ENCODE measurements at regions not wholly inside any gene's neighbourhood (a gene's known extent, or its start where the extent isn't known, plus 50 kb on each side); places are given as distances from the start of the nearest gene placed in this dataset.

- DNase-seq, result no peak
Measured at GRCh38 chr2:18762667-18763066, 173.3 kb upstream of the NT5C1B start.

DNA sequence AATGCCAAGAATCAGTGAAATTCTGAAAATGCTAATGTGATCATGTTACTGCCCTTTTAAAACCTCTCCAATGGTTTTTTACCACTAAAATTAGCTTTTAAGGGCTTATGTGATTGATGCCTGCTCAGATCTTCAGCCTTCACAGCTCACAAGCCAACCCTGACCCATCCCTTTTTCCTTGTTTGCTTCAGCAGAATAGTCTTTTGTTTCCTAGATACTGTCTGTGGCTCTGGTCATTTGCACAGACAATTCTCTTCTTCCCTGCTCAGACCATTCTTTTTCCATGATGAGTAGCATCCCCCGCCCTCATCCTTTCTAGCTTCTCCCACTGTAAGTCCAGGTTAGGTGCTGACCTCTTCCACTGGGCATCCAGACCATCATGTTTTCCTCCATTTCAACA lies 164.9 kb upstream of the NT5C1B start:
- no peak for DNase-seq

DNA sequence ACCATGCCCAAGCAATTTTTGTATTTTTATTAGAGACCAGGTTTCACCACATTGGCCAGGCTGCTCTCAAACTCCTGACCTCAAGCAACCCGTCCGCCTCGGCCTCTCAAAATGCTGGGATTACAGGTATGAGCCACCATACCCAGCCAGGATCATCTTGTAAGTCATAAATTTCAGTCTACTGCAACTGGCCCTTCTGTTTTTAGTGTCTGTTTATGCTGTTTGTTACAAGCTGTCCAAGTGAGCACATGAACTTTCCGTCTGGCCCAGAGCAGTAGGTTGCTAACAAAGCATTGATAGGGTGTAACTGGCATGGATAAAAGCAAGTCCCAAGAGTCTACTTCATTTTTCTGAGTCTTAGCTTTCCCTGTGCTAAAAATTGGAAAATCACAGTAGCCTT lies 164.4 kb upstream of the NT5C1B start:
- no peak for DNase-seq

- DNase-seq, result peak; percentile 37 to 46
Measured at GRCh38 chr2:18752667-18753422, 163.5 kb upstream of the NT5C1B start.

- DNase-seq, result no peak
Measured at GRCh38 chr2:18752022-18752493, 162.7 kb upstream of the NT5C1B start.

GRCh38 chr2:18750672-18751554 lies 161.5 kb upstream of the NT5C1B start:
- no peak for DNase-seq

DNA sequence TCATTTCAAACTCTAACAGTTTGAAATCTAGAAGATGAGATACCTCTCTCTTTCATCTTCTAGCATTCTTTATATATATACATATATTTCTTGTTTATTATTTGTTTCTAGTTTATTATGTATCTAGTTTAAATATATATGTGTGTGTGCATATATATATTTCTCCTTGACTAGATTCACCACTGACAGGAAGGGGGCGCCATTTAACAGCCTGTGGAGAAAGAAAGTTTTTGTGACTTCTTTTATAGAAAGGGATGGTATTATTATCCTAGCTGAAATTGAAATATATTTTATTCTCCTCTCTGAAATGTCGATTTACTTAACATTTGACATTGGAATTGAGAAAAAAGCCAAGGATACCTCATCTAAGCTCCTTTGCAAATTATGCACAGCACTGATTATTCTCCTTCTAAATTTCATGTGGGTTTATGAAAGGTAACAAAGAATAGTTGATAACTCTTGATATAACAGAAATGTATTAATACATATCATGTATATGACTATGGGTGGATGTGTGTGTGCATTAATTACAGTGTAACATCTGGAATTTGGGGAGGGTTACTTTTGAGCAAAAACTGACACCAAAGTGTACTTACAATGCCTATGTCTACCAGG lies 160.7 kb upstream of the NT5C1B start:
- DNase-seq, result peak; percentile 26 to 47

DNA sequence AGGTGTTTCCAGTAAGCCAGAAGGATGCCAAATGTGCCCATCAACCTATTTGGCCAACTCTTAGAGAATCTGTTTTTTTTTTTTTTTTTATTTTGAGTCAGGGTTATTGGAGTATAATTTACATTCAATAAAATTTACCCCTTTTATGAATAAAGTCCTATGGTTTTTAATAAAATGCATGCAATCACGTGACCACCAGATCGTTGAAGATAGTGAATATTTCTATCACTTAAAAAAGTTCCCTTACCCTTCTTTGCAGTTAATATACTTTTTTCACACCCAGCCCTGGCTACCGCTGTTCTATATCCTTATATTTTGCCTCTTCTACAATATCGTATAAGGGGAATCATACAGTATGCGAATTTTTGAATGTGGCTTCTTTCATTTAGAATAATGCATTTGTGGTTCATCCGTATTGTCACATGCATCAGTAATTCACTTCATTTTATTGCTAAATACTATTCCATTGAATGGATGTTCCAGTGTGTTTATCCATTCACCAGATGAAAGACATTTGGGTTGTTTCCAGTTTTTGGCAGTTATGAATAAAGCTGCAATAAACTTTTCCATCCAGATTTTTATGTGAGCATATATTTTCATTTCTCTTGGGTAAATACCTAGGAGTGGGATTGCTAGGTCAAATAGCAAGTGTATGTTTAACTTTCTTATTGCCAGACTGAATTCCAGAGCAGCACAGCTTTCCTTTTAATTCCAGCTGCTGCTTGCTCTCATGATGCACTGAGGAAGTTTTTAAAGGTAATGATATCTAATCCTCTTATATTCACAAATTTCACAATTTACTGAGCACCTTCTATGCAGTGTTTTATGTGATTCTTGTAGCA lies 156.3 kb upstream of the NT5C1B start:
- no peak for DNase-seq

DNA sequence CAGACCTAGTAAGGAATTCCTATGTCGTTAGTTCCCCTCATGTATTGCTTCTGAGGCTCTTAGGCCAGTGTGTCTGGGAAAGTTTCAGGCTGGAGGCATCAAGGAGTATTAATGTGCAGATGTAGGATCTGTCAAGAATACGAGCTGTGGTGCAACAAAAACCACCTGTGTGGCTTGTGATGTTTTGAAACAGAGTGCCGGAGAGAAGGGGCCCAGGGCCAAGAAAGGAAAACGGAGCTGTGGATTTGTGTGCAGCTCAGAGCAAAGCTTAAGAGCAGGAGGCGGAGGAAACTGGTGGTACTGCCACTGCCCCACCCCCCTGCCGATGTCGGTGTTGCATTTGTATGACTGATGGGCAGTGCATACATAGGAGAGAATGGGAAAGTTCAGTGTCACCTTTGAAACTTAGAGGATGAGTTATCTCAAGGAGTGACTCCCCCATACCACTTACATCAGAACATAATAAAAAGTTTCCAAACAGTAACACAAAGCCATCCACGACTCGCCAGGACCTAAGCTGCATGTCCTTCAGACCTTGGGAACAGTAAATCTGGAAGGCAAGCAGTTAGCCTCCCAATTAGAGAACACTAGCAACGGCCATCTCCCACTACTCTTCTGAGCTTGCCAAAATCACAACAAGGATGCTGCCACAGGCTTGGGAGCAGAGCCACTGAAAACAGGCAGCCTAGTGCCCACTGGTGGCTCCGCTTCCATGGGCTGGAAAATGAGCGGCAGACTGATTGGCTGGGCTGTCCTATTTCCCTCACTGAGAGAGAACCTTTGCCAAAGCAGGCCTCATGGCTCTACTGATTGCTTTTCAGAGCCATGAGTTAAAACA lies 152.7 kb upstream of the NT5C1B start:
- DNase-seq, result no peak

- DNase-seq, result no peak
Measured at GRCh38 chr2:18741191-18741590, 151.8 kb upstream of the NT5C1B start.

- DNase-seq, result no peak
Measured at GRCh38 chr2:18740474-18740881, 151.1 kb upstream of the NT5C1B start.

DNA sequence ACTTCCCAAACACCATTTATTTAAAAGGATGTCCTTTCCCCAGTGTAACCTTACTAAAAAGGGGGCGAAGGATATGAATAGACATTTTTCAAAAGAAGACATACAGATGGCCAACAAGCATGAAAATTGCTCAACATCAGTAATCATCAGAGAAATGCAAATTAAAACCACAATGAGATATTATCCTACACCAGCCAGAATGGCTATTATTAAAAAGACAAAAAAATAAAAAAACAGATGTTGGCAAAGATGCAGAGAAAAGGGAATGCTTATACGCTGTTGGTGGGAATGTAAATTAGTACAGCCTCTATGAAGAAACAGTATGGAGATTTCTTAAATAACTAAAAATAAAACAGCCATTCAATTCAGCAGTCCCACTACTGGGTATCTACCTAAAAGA lies 142.3 kb upstream of the NT5C1B start:
- DNase-seq, result no peak

GRCh38 chr2:18724371-18725145 lies 135.2 kb upstream of the NT5C1B start:
- no peak for DNase-seq

- no peak for DNase-seq
Measured at GRCh38 chr2:18723219-18723618, 133.8 kb upstream of the NT5C1B start.

DNA sequence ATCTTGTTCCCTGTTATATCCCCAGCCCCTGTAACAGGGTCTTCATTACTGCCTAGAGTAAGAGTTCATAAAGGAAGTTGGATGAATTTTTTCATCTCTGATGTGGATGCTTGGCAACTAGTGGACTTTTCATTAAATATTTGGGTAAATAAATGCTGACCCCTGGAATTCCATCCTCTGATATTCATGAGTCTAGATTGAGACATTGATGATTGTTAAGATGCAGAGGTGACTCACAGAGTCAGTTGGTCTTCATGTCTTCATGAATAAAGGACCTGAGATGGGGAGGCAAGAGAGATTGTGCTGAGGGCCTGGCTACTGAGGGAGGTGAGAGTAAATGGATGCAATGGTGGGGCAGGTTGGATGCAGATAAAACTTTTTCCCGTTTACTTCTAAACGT lies 132.7 kb upstream of the NT5C1B start:
- no peak for DNase-seq

- DNase-seq, result no peak
Measured at GRCh38 chr2:18721038-18721922, 131.9 kb upstream of the NT5C1B start.

GRCh38 chr2:18719978-18720775 lies 130.8 kb upstream of the NT5C1B start:
- DNase-seq, result no peak

DNA sequence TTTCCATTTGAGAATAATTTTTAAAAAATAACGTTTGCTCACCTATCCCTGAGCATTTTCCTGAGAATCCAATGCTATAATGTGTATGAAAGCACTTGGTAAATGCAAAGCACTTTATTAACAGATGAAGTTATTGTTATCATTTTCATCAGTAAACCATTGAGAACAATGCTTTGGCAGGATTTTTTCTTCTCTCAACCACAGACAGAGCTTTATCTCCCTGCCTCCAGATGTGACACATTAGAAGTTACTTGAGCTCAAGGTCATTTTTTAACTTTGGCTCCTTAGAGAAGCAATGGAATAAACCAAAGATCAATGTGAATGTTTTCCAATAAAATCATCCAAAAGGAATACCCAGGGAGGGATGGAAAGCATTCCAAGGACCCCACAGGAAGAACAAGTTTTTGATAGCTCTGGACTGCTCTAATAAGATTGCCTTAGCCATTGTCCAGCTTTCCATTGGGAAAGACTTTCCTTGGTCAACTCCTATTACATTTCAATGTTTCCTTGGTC lies 118.9 kb upstream of the NT5C1B start:
- no peak for DNase-seq

GRCh38 chr2:18706001-18706400 lies 116.6 kb upstream of the NT5C1B start:
- DNase-seq, result no peak

All from SHP77 (cell line).